Activated B cell treated with CpG ODN at 0.5 μM for 24 hours (primary cell): ENCODE measurements at regions not wholly inside any gene's neighbourhood (a gene's known extent, or its start where the extent isn't known, plus 50 kb on each side); places are given as distances from the start of the nearest gene placed in this dataset.

Experiments used
- ATAC-seq: fragments of 200-7000 bp; cut with Tn5 transposase; one replicate; pipeline ENCODE4 v1.10.0; 2021; ENCODE audit warnings: low read depth, mild to moderate bottlenecking, moderate library complexity
- CTCF ChIA-PET: fragments of 350-600 bp; sonication (Branson Sonifier 250); formaldehyde crosslinking; loops from one replicate; lab custom pipeline; 2021; ENCODE audit warnings: antibody characterized with exemption; lab: Charles Lee
- POLR2A ChIA-PET: fragments of 350-600 bp; sonication (Branson Sonifier 250); formaldehyde crosslinking; loops from one replicate; lab custom pipeline; 2021; ENCODE audit warnings: antibody characterized with exemption; lab: Charles Lee
- DNase-seq: peaks from one replicate; pipeline ENCODE4 v3.0.0; 2022
- H3K27ac Mint-ChIP-seq: one replicate; pipeline ENCODE4 v1.8.0; 2020; ENCODE audit warnings: mixed read lengths
- H3K27me3 Mint-ChIP-seq: one replicate; pipeline ENCODE4 v1.8.0; 2021; ENCODE audit warnings: mixed read lengths
- H3K36me3 Mint-ChIP-seq: one replicate; pipeline ENCODE4 v1.8.0; 2021; ENCODE audit warnings: low read depth, mixed read lengths
- H3K4me1 Mint-ChIP-seq: one replicate; pipeline ENCODE4 v1.8.0; 2021; ENCODE audit warnings: mixed read lengths
- H3K4me3 Mint-ChIP-seq: one replicate; pipeline ENCODE4 v1.8.0; 2020; ENCODE audit warnings: mild to moderate bottlenecking, mixed read lengths
- H3K9me3 Mint-ChIP-seq: one replicate; pipeline ENCODE4 v1.8.0; 2020; ENCODE audit warnings: mixed read lengths
- intact Hi-C: fragments of 100-400 bp; cut with micrococcal nuclease; formaldehyde crosslinking; loops from one replicate; pipeline ENCODE4 v1.15.1; 2024
- TF ChIP-seq, protein P1 (sequence below): fragments of 200-600 bp; IDR thresholded peaks from one replicate; pipeline ENCODE4 v1.8.0; 2022; ENCODE audit warnings: antibody characterized with exemption, mild to moderate bottlenecking

DNA sequence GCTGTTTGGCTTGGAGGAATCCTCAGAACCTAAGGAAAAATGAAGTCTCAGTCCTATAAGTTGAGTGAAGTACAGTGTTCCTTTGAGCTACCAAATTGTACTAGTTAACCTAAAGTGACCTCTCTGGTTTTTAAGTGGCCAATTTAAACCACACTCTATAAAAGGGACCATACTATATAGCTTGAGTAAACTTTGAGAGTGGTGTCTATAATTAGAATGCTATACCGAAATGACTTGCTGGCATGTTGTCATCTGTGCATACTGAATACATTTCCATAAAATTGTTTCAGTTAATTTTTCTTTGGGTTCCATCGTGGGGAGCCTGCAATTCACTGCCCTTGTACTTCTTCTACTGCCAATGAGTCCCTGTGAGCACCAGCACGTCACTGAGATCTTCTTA lies 151.1 kb downstream of the DKK1 start:
- TF ChIP-seq, protein P1, sequence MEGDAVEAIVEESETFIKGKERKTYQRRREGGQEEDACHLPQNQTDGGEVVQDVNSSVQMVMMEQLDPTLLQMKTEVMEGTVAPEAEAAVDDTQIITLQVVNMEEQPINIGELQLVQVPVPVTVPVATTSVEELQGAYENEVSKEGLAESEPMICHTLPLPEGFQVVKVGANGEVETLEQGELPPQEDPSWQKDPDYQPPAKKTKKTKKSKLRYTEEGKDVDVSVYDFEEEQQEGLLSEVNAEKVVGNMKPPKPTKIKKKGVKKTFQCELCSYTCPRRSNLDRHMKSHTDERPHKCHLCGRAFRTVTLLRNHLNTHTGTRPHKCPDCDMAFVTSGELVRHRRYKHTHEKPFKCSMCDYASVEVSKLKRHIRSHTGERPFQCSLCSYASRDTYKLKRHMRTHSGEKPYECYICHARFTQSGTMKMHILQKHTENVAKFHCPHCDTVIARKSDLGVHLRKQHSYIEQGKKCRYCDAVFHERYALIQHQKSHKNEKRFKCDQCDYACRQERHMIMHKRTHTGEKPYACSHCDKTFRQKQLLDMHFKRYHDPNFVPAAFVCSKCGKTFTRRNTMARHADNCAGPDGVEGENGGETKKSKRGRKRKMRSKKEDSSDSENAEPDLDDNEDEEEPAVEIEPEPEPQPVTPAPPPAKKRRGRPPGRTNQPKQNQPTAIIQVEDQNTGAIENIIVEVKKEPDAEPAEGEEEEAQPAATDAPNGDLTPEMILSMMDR = no peak
- ChIA-PET CTCF (no interaction called here), POLR2A (no interaction called here)
- Mint-ChIP-seq H3K9me3 (no peaks in the 10 kb centered on the region), H3K4me3 (no peak overlapping the region), H3K4me1 (no peaks in the 10 kb centered on the region), H3K27me3 (no peaks in the 10 kb centered on the region), H3K36me3 (no peaks in the 10 kb centered on the region), H3K27ac (no peak overlapping the region)
- ATAC-seq = no peak
- DNase-seq = no peak
- intact Hi-C loops = no loop called here

DNA sequence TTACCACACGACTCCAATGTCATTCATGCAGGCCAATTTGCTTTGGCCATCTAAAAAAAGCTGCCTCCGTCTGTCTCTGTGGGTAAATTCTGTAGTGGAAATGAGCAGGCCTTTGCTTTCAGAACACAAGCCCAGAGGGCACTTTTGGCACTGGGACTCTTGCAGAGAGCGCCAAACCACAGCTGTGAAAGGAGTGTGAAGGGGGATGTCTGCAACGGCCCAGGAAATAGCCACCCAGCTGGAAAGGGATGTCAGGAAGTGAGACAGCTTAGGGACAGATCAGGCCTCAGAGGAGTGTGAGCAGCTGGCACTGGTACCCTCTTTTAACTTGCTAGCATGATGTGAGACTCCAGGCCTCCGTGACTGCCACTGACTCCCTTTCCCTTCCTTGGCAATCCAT lies 152.4 kb downstream of the DKK1 start:
- ATAC-seq (no peak), DNase-seq (no peak)
- Mint-ChIP-seq H3K27ac (no peak overlapping the region), H3K27me3 (no peaks in the 10 kb centered on the region), H3K9me3 (no peaks in the 10 kb centered on the region), H3K36me3 (no peaks in the 10 kb centered on the region), H3K4me3 (no peak overlapping the region), H3K4me1 (no peaks in the 10 kb centered on the region)
- intact Hi-C loops = no loop called here
- ChIA-PET POLR2A (no interaction called here), CTCF (no interaction called here)
- TF ChIP-seq, protein P1 = no peak

DNA sequence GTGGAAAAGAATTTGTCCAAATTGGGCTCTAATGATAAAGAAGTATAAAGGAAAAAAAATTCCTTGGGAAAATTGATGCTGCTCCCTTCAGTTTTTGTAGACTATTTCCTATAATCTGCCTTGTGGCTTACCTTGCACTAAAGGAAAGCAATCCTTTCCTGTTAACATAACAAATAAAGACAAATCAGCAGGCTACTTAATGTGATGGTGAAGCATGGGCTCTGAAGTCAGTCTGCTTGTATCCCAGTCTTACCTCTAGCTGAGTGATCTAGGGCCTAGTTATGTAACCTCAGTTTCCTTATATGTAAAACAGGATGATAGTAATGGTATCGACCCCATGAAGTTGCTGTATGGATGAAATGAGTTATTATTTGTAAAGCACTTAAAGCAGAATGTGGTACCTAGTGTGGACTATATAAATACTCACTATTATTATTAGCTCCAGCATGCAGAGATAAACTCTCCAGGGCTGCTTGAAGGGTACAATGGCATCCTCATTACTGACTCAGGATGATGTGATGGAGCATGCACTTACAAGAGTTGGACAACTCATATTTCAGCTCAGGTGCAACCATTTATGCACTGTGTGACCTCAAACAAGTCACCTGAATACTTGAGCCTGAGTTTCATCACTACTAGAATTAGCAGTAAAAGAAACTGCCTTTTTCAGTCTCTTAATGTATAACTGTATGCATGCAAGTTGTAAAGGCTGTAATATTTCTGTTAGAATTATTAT lies 156.1 kb downstream of the DKK1 start:
- Mint-ChIP-seq H3K36me3 (no peaks in the 10 kb centered on the region), H3K4me3 (no peak overlapping the region), H3K27ac (no peak overlapping the region), H3K9me3 (no peaks in the 10 kb centered on the region), H3K27me3 (no peaks in the 10 kb centered on the region), H3K4me1 (peaks cover 4% of the 10 kb centered on the region)
- ATAC-seq (no peak), DNase-seq (no peak)
- CTCF ChIA-PET = no interaction called here
- intact Hi-C loops = no loop called here
- TF ChIP-seq, protein P1 = no peak
- POLR2A ChIA-PET = no interaction called here

DNA sequence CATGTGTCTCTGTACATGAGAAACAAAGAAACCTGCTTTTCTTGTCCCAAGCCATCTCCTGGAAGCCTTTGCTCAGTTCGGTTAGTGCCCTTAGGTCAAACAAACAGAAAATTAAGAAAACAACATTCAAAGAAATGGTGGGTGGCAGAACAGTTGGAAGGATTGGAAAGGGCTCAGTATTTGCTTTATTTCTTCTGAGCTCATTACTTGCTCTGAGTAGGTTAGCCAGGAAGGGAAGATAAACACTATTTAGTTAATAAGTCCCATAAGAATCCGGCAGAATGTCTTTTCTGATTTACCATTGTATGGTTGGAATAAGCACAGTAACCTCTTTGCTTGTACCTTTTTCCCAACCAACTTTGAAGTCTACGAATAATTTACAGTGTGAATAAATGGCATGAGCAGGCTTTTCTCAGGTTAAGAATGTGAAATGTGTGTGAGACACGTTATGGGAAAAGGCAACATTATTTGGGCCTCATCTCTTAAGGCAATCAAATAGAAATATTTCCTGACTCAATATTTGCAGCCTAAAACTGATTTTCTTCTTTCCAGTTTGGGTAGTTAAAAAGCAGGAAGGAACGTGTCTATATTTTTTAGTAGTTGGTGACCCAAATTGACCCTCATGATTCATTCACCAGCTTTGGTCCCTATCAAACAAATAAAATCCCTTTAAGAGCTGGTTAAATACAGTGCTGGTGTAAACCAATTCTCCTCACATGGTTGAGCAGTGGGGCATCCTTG lies 158.5 kb downstream of the DKK1 start:
- no peak for DNase-seq
- intact Hi-C loops = no loop called here
- no peak overlapping the region for H3K27ac Mint-ChIP-seq
- H3K4me3 Mint-ChIP-seq = no peak overlapping the region
- TF ChIP-seq, protein P1 = no peak
- CTCF ChIA-PET = no interaction called here
- peaks cover 10% of the 10 kb centered on the region for H3K4me1 Mint-ChIP-seq
- ATAC-seq = no peak
- POLR2A ChIA-PET = no interaction called here
- no peaks in the 10 kb centered on the region for H3K9me3 Mint-ChIP-seq
- H3K27me3 Mint-ChIP-seq = no peaks in the 10 kb centered on the region
- H3K36me3 Mint-ChIP-seq = no peaks in the 10 kb centered on the region

DNA sequence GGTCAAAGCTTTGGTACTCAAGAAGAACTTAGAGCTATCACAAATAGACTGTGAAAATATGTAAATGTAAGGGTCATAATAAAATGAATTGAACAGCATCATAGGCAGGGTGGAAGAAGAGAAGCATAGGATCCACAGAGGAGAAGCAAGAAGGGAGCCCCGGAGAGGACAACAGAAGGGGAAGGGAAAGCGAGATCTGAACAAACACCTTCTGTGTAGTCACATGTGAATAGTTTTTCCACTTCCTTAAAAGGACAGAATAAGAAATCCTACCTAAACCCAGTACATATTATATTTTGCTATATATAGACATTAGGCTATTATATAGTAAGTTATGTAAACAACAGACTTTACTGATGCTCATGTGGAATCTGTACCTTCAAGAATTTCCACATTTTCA lies 160.2 kb downstream of the DKK1 start:
- ChIA-PET CTCF (no interaction called here), POLR2A (no interaction called here)
- H3K27me3 Mint-ChIP-seq = no peaks in the 10 kb centered on the region
- no peaks in the 10 kb centered on the region for H3K9me3 Mint-ChIP-seq
- no peaks in the 10 kb centered on the region for H3K36me3 Mint-ChIP-seq
- ATAC-seq = no peak
- TF ChIP-seq, protein P1 = no peak
- peaks cover 10% of the 10 kb centered on the region for H3K4me1 Mint-ChIP-seq
- intact Hi-C loops = no loop called here
- no peak overlapping the region for H3K4me3 Mint-ChIP-seq
- no peak overlapping the region for H3K27ac Mint-ChIP-seq
- DNase-seq = no peak
